HG03469 (cell line): ENCODE measurements at regions not wholly inside any gene's neighbourhood (a gene's known extent, or its start where the extent isn't known, plus 50 kb on each side); places are given as distances from the start of the nearest gene placed in this dataset.
"Not testable (repeated sequence)": the region's sequence is repeated elsewhere in the genome, so short reads cannot be mapped to it uniquely, and the experiment has no call there.

Experiments used
- ATAC-seq: cut with Tn5 transposase; IDR thresholded peaks from one replicate; pipeline ENCODE4 v1.9.1; 2021; ENCODE audit warnings: mild to moderate bottlenecking, moderate library complexity, moderate number of reproducible peaks; ENCODE audit not compliant: unreplicated experiment

- no peak for ATAC-seq
Observed at GRCh38 chr4:12612876-12613275, 871.3 kb downstream of the RAB28 start.

GRCh38 chr4:12609212-12609875 is 874.8 kb downstream of the RAB28 start:
- ATAC-seq, result not testable (repeated sequence)

- ATAC-seq, result no peak
Observed at GRCh38 chr4:12595986-12596385, 888.2 kb downstream of the RAB28 start.

GRCh38 chr4:12595489-12595888 is 888.7 kb downstream of the RAB28 start:
- no peak for ATAC-seq

GRCh38 chr4:12588582-12588981 is 895.6 kb downstream of the RAB28 start:
- ATAC-seq, result no peak

GRCh38 chr4:12586242-12587006 is 897.7 kb downstream of the RAB28 start:
- ATAC-seq, result no peak

- ATAC-seq, result no peak
Observed at GRCh38 chr4:12584116-12584875, 899.8 kb downstream of the RAB28 start.

GRCh38 chr4:12583275-12583674 is 900.9 kb downstream of the RAB28 start:
- ATAC-seq, result no peak

GRCh38 chr4:12580787-12581186 is 903.4 kb downstream of the RAB28 start:
- ATAC-seq, result no peak

- ATAC-seq, result no peak
Observed at GRCh38 chr4:12579172-12579571, 905.0 kb downstream of the RAB28 start.

- no peak for ATAC-seq
Observed at GRCh38 chr4:12576409-12576808, 907.7 kb downstream of the RAB28 start.

- ATAC-seq, result no peak
Observed at GRCh38 chr4:12573716-12574115, 910.4 kb downstream of the RAB28 start.

- no peak for ATAC-seq
Observed at GRCh38 chr4:12562476-12563140, 921.5 kb downstream of the RAB28 start.

GRCh38 chr4:12562021-12562420 is 922.1 kb downstream of the RAB28 start:
- ATAC-seq, result no peak

- no peak for ATAC-seq
Observed at GRCh38 chr4:12555011-12555410, 929.1 kb downstream of the RAB28 start.

GRCh38 chr4:12548678-12549077 is 935.5 kb downstream of the RAB28 start:
- ATAC-seq, result no peak

GRCh38 chr4:12545812-12546211 is 938.3 kb downstream of the RAB28 start:
- ATAC-seq, result no peak

GRCh38 chr4:12538162-12538561 is 946.0 kb downstream of the RAB28 start:
- ATAC-seq, result no peak

GRCh38 chr4:12534684-12535083 is 949.5 kb downstream of the RAB28 start:
- ATAC-seq, result no peak

- ATAC-seq, result no peak
Observed at GRCh38 chr4:12519426-12519825, 964.7 kb downstream of the RAB28 start.

GRCh38 chr4:12507868-12508481 is 976.2 kb downstream of the RAB28 start:
- ATAC-seq, result no peak
